Neuron (in vitro differentiated cells): ENCODE measurements at regions not wholly inside any gene's neighbourhood (a gene's known extent, or its start where the extent isn't known, plus 50 kb on each side); places are given as distances from the start of the nearest gene placed in this dataset.

Experiments
- H2AFZ ChIP-seq: one replicate; pipeline ENCODE4 v1.6.1; 2013; ENCODE audit warnings: low read depth, mild to moderate bottlenecking, inconsistent platforms, low read length, moderate library complexity
- H3K27me3 ChIP-seq: one replicate; pipeline ENCODE4 v1.6.1; 2013; ENCODE audit warnings: low read length; ENCODE audit not compliant: insufficient read depth
- H3K36me3 ChIP-seq: one replicate; pipeline ENCODE4 v1.6.1; 2013; ENCODE audit warnings: low read length; ENCODE audit not compliant: insufficient read depth
- H3K4me1 ChIP-seq: one replicate; pipeline ENCODE4 v1.6.1; 2013; ENCODE audit warnings: low read length; ENCODE audit not compliant: insufficient read depth
- H3K4me3 ChIP-seq: 2 replicates; pipeline ENCODE4 v1.5.1; 2013; ENCODE audit warnings: mild to moderate bottlenecking, low read length, moderate library complexity
- H3K9me3 ChIP-seq: one replicate; pipeline ENCODE4 v1.6.1; 2013; ENCODE audit warnings: low read length

DNA sequence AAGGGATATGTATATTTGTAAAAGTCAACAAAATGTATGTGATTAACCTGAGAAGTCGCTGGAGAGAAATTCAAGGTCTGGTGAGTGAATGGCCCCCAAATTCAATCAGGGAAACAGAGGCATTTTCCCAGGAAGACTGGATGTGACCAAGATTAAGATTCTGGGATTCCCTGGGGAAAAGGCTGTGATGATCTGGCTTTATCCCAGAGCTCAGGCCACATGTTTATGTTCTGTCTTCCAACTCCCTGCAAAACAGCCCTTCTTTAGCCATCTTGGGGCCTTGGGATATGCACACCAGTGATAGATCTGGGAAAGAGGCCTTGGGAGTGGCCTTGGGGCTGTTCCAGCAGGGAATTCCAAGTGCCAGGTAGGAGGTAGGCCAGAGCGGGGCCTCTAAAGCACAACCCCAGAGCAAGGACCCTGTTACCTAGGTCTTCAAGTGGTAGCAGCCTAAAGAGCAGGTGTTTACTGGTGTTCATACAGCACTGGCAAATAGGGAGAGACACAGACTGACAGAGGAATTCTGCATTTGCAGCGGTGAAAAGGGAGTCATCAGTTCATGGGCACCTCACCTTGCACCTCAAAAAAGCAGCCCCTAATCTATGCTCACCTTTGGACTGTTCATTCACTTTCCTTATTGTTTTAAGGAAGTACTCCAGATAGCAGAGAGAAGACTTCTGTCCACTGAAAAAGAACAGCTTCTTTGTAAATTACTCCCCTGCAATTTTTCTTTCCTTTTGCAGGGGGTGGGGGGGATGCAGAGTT is 312.4 kb downstream of the BUD13 start:
- Histone ChIP-seq H3K9me3 (no peaks in the 10 kb centered on the region), H3K27me3 (no peaks in the 10 kb centered on the region), H3K4me1 (peaks cover 5% of the 10 kb centered on the region), H2AFZ (no peak overlapping the region), H3K4me3 (no peak overlapping the region), H3K36me3 (no peaks in the 10 kb centered on the region)

DNA sequence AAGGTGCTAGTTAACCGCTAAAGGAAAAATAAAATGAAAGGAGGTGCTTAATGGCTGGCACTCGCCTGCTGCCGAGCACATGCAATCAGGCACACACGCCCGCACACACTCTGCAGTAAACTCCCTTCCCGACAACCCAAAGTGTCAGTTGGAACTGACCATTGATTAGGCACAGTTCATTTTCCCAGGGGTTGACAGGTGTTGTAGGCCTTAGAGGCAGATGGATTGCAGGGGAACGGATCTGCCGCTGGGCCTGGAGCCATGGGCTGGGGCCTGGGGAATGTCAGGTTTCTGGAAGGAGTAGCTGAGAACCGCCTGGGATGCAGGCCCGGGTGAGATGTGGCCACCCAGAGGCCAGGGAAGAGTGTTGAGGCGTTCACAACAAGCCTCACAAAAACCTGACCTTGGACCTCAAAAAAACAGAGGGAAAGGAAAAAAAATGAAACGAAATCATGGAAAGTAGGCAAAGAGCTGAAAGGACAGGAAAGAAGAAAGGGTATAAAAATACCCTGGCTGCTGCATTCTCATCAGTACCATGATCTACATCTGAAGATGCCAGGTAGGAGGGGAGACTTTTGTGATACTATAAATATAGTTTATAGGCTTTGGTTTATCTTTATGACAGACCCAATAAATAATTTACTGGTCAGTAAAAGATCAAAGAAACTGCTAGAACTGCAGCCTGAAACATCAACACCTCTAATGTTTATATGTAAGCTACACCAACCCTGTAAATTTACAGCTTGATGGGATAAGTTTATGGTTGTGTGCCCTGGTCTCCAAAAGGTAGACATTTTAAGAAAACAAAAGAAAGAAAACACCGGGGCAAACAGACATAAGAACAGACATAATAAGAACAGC is 313.4 kb downstream of the BUD13 start:
- Histone ChIP-seq H3K4me1 (peaks cover 5% of the 10 kb centered on the region), H3K36me3 (no peaks in the 10 kb centered on the region), H3K27me3 (no peaks in the 10 kb centered on the region)

DNA sequence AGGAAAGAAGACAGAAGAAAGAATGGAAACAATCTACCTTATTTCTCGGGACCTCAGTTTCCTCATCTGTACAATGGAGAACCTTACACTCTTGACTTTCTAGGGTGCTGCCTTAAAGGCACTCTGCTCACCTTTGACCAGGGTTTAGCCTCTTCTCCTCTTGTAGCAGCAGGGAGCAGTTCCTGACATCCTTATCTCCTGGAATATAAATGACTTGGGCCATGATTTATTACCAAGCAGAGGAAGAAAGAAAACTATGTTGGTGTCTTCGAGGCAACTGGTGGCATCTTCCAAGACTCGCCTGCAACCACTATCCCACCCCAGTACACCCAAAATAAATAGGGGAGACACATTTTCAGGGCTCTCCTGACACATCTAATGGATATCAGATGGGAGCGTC is 314.2 kb downstream of the BUD13 start:
- H3K4me3 ChIP-seq = no peak overlapping the region

More for the DNA sequence above, 313.4 kb downstream of the BUD13 start:
- no peaks in the 10 kb centered on the region for H3K9me3 ChIP-seq
- H3K4me3 ChIP-seq = no peak overlapping the region
- no peak overlapping the region for H2AFZ ChIP-seq

DNA sequence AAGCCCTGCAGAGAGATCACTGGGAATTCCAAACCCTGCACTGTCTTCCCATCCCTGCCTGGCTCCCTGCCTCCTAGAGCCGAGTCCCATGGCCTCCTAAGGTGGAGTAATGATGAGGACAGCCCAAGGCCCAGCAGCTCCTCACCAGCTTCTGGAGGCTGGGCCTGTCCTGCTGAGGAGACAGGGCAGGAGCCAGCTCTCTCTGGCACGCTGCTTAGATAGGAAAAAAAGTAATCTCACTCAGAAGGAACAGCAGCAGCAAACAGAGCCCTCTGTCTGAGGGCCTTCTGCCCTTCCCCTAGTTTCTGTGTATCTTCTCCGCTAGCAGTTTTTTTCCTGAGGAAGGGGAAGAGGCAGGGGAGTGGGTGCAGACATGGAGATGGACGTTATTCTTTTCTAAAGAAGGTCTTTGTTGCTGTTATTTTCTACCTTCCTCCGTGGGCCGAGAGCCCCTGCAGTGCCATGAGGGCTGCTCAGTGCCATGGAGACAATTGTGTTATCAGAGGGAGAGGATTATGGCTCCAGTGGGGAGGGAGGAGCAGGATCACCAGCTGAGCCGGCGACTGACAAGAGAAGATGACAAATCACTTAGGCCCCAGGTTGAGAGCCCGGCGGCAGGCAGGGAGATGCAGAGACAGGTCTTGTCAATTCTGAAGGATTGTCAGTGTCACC is 315.3 kb downstream of the BUD13 start:
- peaks cover 5% of the 10 kb centered on the region for H3K4me1 ChIP-seq
- no peak overlapping the region for H3K4me3 ChIP-seq
- H3K36me3 ChIP-seq = no peaks in the 10 kb centered on the region
- H2AFZ ChIP-seq = peak overlapping the region; percentile 35
- no peaks in the 10 kb centered on the region for H3K27me3 ChIP-seq
- H3K9me3 ChIP-seq = no peaks in the 10 kb centered on the region

More for the DNA sequence above, 314.2 kb downstream of the BUD13 start:
- H3K27me3 ChIP-seq = no peaks in the 10 kb centered on the region
- H2AFZ ChIP-seq = no peak overlapping the region
- H3K9me3 ChIP-seq = no peaks in the 10 kb centered on the region
- peaks cover 5% of the 10 kb centered on the region for H3K4me1 ChIP-seq
- no peaks in the 10 kb centered on the region for H3K36me3 ChIP-seq

DNA sequence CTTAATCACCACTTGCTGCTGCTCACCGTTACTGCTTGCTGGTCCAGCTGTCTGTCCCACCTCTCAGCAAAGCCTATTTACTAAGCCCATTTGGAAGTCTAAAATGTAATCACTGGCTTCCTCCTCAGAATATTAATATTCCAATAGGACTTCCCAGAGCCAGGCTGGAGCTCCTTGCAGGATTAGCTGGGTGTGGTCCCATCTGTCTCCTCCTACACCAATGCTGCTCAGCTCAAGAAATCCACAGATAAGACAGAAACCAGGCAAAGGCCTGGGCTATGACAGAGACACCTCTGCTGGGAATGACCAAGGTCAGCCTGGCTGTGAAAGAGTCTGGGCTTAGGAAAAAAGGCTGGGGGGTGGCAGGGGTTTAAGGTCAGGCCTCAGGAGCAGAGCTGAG is 317.8 kb downstream of the BUD13 start:
- H3K9me3 ChIP-seq = no peaks in the 10 kb centered on the region
- H2AFZ ChIP-seq = no peak overlapping the region
- H3K4me1 ChIP-seq = peaks cover 5% of the 10 kb centered on the region
- no peak overlapping the region for H3K4me3 ChIP-seq
- no peaks in the 10 kb centered on the region for H3K27me3 ChIP-seq
- no peaks in the 10 kb centered on the region for H3K36me3 ChIP-seq

DNA sequence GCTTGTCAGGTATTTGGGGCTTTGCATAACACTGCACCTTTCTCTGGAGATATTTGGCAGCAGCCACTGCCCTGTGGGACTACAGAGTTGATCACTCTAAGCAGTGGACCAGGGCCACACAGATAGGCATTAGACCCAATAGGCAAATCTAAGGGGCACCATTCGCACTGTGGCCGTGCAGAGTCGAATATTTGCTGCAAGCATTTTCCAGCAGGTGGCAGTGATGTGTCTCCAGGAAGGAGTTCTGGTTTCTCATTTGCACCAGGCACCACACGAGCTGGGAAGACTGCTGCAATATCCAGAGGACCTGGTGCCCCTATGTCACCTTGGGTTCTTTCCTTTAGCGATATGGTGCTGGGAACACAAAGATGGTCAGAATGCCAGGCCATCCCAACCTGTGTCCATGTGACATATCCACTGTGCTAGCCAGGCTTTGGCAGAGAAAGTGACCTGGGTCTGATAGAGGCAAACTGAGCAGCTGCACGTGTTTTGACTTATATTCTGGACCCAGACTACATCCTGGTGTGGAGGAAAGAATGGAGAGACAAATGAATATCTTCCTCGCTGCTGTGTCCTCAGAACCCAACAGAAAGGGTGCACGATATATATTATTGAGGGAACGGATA is 318.7 kb downstream of the BUD13 start:
- Histone ChIP-seq H3K36me3 (no peaks in the 10 kb centered on the region), H2AFZ (no peak overlapping the region), H3K4me3 (no peak overlapping the region), H3K4me1 (peaks cover 5% of the 10 kb centered on the region), H3K27me3 (no peaks in the 10 kb centered on the region), H3K9me3 (no peaks in the 10 kb centered on the region)

DNA sequence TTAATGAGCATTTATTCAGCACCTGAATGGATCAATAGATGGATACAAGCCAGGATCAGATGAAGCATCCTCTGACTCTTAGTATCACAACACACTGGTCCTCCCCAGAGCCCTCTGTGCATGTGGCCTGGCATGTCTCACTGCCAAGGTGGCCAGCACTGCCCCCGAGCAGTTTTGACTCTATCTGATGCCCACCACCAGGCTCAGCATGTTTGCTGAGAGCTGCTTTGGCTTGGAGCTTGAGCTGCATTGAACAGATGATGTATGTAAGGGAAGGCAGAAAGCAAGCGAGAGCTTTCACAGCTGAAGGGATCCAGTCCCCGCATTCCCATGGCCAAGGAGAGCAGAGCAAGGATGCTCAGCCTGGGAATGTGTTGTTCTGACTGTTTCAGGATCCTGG is 320.3 kb downstream of the BUD13 start:
- Histone ChIP-seq H3K36me3 (no peaks in the 10 kb centered on the region), H3K27me3 (no peaks in the 10 kb centered on the region), H2AFZ (no peak overlapping the region), H3K4me1 (peaks cover 2% of the 10 kb centered on the region), H3K4me3 (no peak overlapping the region), H3K9me3 (no peaks in the 10 kb centered on the region)

DNA sequence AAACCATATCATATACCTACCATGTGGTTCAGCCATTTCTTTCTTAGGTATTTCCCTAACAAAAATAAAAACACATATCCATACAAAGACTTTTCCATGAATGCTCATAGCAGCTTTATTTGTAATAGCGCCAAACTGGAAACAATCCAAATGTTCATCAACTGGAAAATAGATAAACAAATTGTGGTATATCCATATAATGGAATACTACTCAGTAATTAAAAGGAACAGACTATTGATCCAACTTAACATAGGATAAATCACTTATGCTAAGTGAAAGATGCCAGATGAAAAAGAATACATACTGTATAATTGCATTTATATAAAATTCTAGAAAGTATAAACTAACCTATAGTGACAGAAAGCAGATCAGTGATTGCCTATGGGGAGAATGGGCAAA is 323.3 kb downstream of the BUD13 start:
- Histone ChIP-seq H2AFZ (no peak overlapping the region), H3K4me1 (peaks cover 9% of the 10 kb centered on the region), H3K36me3 (no peaks in the 10 kb centered on the region), H3K27me3 (no peaks in the 10 kb centered on the region), H3K4me3 (no peak overlapping the region), H3K9me3 (no peaks in the 10 kb centered on the region)

DNA sequence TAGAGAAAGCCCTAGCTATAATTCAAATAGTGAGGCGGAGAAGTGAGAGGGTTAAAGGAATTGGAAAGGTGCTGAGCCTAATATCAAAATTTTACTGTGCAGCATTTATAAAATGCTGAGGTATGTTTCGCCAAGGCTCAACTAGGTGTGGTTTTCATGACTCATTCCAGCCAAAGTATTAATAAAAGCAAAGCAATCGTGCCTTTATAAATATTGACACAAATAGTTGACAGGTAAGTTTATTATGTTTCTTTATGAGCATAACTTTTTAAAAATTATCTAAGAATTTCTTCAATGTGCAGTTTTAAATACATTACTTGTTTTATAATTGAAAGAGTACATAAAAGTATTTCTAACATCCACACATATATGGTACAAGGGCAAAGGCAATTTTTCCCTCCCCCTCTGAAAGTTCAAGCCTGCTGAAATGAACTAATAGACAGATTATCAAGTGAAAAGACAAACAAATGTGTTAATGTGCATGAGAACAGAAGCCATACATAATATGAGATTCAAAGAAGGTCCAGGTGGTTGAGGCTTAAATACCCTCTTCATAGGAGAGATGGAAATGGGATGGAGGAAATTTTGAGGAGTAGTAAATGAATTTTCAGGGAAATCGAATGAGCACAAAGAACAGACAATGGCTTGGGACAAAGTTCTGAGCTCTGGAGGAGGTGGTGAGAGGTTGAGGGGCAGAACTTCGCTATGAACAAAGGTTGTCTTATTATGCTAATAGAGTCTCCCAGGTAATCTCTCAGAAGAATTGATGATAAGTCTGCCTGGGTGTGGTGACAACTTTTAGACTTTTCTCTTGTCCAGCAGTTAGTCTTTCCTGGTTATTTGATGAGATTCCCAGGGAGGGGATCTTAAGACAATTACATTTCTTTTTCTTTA is 326.5 kb downstream of the BUD13 start:
- Histone ChIP-seq H3K9me3 (no peaks in the 10 kb centered on the region), H2AFZ (no peak overlapping the region), H3K4me1 (peaks cover 9% of the 10 kb centered on the region), H3K27me3 (no peaks in the 10 kb centered on the region), H3K36me3 (no peaks in the 10 kb centered on the region), H3K4me3 (no peak overlapping the region)

DNA sequence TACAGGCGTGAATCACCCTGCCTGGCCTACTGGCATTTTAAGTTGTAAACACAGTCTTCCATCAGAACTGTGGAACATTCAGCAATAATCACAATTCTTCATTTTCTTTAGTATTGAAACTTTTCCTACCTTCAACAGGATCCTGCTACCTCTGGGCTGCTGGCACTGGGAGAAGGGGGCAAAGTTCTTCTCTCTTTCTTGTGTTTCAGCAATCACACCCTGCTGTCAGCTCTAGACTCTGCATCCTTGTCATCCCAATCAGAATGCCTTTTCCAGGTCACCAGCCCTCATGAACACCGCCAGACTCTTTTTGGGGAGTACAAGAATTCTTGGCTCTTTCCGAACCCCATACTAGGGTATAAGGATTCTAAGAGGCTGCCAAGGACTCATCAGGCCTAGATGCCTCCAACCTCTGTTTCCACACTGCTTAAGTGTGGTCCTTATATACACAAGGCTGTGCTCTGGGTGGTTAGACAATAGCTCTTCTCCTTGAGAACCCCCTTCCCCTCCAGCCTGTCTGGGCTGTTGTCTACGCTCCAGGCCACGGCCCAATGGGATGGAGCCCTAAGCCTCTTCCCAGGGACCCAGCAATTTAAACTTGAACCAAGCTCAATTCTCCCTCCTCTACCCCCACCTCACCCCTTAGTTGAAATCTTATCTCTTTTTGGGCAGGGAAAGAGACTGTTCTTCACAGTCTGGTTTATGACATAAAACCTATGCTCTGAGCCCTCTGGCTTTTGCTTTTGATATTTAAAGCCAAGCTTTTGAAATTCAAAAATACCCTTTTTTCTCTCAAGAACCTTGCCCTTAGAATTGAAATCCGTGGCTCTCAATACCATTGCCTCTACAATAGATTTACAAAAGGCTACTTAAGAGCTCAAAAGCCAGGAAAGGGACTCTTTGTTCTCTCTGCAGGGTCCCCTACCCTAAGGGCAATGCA is 327.4 kb downstream of the BUD13 start:
- Histone ChIP-seq H2AFZ (no peak overlapping the region), H3K9me3 (no peaks in the 10 kb centered on the region), H3K4me3 (no peak overlapping the region), H3K4me1 (peaks cover 9% of the 10 kb centered on the region), H3K36me3 (no peaks in the 10 kb centered on the region), H3K27me3 (no peaks in the 10 kb centered on the region)

DNA sequence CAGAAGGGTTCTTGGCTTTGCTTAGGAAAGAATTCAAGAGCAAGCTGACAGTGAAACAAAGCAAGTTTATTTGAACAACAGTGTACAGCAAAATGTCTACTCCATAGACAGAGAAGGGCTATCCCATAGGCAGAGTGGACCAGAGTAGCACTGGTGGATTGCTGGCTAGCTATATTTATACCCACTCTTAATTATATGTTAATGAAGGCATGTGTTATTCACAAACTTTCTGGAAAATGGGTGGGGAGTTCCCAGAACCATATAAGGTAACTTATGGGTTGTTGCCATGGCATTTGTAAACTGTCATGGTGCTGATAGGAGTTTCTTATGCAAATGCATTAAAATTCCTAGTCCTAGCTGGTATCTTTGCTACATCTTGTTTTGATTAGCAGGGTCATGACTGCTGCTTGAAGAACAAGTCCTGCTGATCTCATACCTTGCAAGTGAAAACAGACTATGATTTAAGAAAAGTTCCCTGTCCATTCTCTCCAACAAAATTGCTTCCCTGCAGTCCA is 330.5 kb downstream of the BUD13 start:
- no peaks in the 10 kb centered on the region for H3K27me3 ChIP-seq
- H3K36me3 ChIP-seq = no peaks in the 10 kb centered on the region
- no peak overlapping the region for H2AFZ ChIP-seq
- H3K4me3 ChIP-seq = no peak overlapping the region
- no peaks in the 10 kb centered on the region for H3K9me3 ChIP-seq
- peaks cover 9% of the 10 kb centered on the region for H3K4me1 ChIP-seq
